Lower leg skin (tissue), 4 donors: ENCODE measurements at regions not wholly inside any gene's neighbourhood (a gene's known extent, or its start where the extent isn't known, plus 50 kb on each side); places are given as distances from the start of the nearest gene placed in this dataset.

Experiments used
- DNase-seq, 2 donors: peaks; one replicate each; pipeline ENCODE4 v3.0.0-alpha.2; 2019; ENCODE audit warnings: low spot score in 2 of 2
- H3K4me3 ChIP-seq: fragments of 200-600 bp; sonication (generic); 2 replicates; pipeline ENCODE4 v1.5.1; 2017; ENCODE audit warnings: mild to moderate bottlenecking, low read depth; ENCODE audit not compliant: poor library complexity, severe bottlenecking
- POLR2A ChIP-seq, 2 donors: fragments of 450-650 bp; IDR thresholded peaks; one replicate each; pipeline ENCODE4 v1.6.1; 2016 to 2017; ENCODE audit warnings: antibody characterized with exemption in 2 of 2, mild to moderate bottlenecking in 1 of 2, moderate library complexity in 1 of 2
- WGBS, 2 donors: methylation state at CpG; one replicate each; pipeline ENCODE4 v1.1.5; 2018; 5-methylcytosine and 5-hydroxymethylcytosine counted together
- intact Hi-C: fragments of 100-400 bp; cut with DNase I; formaldehyde crosslinking; loops from one replicate; pipeline ENCODE4 v1.15.0; 2023; ENCODE audit warnings: low total_unique reads
- TF ChIP-seq, protein P1 (sequence below), 3 donors: fragments of 450-650 bp; IDR thresholded peaks; one replicate each; pipeline ENCODE4 v1.5.1; 2016; ENCODE audit warnings: antibody characterized with exemption in 3 of 3, mild to moderate bottlenecking in 3 of 3, moderate library complexity in 2 of 3

DNA sequence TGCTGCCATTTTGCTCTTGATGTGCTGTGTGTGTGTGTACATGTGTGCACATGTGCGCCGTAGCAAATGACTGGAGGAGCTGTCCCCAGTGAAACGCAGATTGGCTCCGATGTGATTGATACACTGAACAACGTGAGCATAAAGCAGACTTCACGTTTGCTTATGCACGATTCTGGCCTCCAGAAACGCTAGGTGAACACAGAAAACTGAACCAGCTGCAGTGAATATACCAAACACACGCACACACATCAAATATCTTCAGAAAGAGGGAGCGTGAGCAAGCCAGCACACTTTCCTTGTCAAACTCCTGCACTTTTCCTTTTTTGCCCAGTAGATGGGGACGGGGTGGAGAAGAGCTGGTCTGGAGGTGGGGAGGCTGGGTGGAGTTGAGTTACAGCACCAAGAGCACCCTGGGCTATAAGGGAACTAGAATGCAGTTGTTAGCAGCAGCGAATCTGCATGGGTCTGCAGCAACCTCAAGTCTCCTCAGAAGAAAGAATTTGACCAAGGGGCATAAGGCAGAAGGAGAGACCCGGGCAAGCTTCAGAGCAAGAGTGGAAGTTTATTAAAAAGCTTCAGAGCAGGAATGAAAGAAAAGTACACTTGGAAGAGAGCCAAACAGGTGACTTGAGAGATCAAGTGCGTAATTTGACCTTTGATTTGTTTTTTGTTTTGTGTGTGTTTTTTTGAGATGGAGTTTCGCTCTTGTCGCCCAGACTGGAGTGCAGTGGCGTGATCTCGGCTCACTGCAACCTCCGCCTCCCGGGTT, 77.8 kb upstream of the CADM1 start:
- no peak overlapping the region for H3K4me3 ChIP-seq
- TF ChIP-seq, protein P1, sequence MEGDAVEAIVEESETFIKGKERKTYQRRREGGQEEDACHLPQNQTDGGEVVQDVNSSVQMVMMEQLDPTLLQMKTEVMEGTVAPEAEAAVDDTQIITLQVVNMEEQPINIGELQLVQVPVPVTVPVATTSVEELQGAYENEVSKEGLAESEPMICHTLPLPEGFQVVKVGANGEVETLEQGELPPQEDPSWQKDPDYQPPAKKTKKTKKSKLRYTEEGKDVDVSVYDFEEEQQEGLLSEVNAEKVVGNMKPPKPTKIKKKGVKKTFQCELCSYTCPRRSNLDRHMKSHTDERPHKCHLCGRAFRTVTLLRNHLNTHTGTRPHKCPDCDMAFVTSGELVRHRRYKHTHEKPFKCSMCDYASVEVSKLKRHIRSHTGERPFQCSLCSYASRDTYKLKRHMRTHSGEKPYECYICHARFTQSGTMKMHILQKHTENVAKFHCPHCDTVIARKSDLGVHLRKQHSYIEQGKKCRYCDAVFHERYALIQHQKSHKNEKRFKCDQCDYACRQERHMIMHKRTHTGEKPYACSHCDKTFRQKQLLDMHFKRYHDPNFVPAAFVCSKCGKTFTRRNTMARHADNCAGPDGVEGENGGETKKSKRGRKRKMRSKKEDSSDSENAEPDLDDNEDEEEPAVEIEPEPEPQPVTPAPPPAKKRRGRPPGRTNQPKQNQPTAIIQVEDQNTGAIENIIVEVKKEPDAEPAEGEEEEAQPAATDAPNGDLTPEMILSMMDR (IDR thresholded peaks at IDR 0.05): no peak
- TF ChIP-seq POLR2A (IDR thresholded peaks at IDR 0.05): no peak
- DNase-seq: no peak
- intact Hi-C loops: no loop called here
- WGBS, 2 donors: 42 to 53% methylated on average over 20 of the region's 20 CpGs

DNA sequence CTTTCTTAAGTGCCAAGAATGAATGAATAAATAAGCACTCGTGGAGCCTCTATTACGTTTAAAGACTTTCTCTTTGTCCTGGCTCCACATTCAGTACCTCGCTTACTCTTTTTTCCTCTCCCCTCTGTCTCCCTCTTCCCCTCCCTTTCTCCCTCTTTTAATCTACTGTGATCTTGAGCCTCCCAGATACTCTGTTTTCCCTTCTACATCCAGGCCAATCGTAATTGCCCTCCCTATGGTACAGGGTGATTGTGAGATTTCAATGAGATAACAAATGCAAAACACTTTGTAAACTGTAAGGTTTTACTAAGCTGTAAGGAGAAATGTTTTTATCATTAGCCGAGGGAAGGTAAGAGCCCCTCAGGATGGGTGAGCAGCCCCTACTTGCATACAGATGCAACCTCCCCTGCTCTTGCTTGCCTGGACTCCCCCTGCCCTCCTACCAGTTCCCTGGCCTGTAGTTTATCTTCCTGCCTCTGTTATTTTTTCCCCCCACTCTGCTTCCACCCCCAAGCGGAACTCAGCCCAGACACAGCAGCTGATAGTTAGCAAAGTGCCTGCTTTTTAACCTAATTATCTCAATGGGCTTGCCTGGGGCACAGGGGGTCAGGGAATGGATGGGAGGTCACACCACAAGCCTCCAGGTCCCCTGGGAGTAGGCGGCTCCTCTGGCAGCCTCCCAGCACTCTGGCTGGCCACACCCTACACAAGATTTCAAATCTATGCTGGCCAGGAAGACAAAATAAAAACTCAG, 76.9 kb upstream of the CADM1 start:
- no peak for DNase-seq
- TF ChIP-seq, protein P1 (IDR thresholded peaks at IDR 0.05): no peak
- no peak for TF ChIP-seq POLR2A (IDR thresholded peaks at IDR 0.05)
- intact Hi-C loops: no loop called here
- WGBS, 2 donors: 39 to 43% methylated on average over 7 of the region's 7 CpGs
- H3K4me3 ChIP-seq: no peak overlapping the region

DNA sequence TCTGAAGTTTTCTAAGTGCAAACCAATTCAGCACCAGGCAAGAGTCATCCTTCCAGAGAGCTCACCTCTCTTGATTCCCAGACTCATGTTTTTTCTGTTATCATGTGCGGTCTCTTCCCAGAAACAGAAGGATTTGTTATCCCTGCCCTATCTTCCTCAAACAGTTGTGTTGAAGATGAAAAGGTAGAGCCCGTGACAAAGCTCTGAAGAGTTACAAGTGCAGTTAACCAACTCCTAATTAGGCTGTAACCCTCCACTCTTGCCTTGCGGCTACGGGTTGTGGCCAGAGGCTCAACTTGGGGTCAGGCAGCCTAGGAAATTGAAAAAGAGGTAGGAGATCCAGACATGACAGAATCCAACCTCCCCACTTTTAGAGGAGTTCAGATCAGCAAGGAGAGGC, 76.2 kb upstream of the CADM1 start:
- no peak for DNase-seq
- TF ChIP-seq, protein P1 (IDR thresholded peaks at IDR 0.05): no peak
- no peak for TF ChIP-seq POLR2A (IDR thresholded peaks at IDR 0.05)
- H3K4me3 ChIP-seq: no peak overlapping the region
- WGBS, 2 donors: 86 to 87% methylated on average over 4 of the region's 4 CpGs
- intact Hi-C loops: no loop called here

DNA sequence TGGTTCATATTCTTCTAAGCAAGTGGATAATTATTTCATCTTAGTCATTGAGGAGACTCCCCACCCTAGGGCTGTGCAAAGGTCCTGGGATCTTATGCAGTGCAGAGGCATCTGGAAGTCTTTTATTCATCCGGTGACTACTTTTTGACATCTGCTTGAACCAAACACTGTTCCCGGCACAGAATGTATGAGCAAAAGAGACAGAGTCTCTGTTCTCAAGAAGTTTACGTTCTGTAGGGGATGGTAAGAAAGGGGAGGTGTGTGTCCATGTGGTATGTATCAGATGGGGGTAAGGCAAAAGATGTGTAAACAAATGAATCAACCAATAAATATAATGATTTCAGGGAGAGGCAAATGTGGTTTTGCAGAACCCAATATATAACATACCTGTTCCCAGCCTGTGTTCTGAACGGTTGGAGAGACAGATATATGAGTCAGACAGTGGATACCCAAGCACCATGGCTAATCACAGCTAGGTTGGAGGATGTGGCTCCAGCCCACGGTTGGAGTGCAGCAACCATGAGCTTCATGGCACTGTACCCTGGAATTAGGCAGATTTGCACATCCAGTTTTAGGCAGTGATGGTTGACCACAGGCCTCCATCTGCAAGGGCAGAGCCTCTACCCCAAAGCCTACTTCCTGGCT, 75.1 kb upstream of the CADM1 start:
- no peak for DNase-seq
- no peak overlapping the region for H3K4me3 ChIP-seq
- 81 to 92% methylated on average over 5 of the region's 5 CpGs for WGBS, 2 donors
- TF ChIP-seq, protein P1 (IDR thresholded peaks at IDR 0.05): no peak
- no peak for TF ChIP-seq POLR2A (IDR thresholded peaks at IDR 0.05)
- intact Hi-C loops: no loop called here

DNA sequence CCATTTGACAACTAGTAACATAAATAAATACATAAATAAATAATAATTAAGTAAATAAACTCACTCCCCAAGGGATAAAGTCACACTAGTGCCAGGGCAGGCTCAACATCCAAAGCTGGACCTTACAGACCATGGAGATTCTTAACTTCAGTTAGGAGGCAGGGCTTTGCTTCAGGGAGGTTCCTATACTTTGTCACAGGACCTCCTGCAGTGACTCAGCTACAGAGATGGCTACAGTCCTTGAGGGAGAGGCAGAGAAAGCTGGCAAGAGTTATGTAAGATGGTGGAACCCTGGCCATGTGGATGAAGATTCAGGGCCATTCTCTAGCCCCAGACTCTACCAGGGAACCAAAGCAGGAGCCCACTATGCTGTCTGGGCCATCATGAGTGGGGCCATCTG, 74.1 kb upstream of the CADM1 start:
- no peak for TF ChIP-seq POLR2A (IDR thresholded peaks at IDR 0.05)
- intact Hi-C loops: no loop called here
- DNase-seq: no peak
- no peak overlapping the region for H3K4me3 ChIP-seq

DNA sequence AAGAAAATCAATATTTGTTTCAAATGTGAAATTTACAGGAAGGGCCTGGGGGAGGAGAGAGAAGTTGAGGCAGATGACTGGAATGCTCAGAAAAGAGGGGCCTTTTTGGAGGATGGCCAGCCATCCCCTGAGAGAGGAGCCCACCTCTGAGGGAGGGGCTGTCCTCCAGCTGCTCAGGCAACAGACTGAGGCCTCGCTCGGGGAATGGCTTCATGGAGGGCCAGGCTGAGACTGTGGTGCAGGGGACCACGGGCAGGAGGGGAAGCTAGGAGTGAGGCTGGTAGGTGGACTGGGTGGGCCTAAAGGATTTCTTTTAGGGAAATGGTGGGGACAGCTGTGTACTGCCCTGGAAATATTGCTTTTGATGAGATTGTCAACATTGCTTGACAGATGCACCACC, 73.5 kb upstream of the CADM1 start:
- TF ChIP-seq POLR2A (IDR thresholded peaks at IDR 0.05): no peak
- TF ChIP-seq, protein P1 (IDR thresholded peaks at IDR 0.05): no peak
- no peak for DNase-seq
- WGBS, 2 donors: 82 to 91% methylated on average over 3 of the region's 3 CpGs
- H3K4me3 ChIP-seq: no peak overlapping the region
- intact Hi-C loops: no loop called here
